ENCODE measurements at regions not wholly inside any gene's neighbourhood (a gene's known extent, or its start where the extent isn't known, plus 50 kb on each side); places are given as distances from the start of the nearest gene placed in this dataset.

GRCh38 chr1:38524025-38524641 lies 335.4 kb downstream of the RRAGC start:
- TF ChIP-seq CTCF (conservative IDR thresholded peaks at IDR 0.05; ENCODE audit: low read length), result no peak
- no peak for TF ChIP-seq EZH2phosphoT487 (IDR thresholded peaks at IDR 0.05; ENCODE audit: borderline replicate concordance, low read depth, low read length)
